Rectal smooth muscle tissue (tissue), 1 donor: ENCODE measurements at regions not wholly inside any gene's neighbourhood (a gene's known extent, or its start where the extent isn't known, plus 50 kb on each side); places are given as distances from the start of the nearest gene placed in this dataset.

Source experiments
- H3K27ac ChIP-seq: one replicate; pipeline ENCODE4 v1.7.0; 2013; ENCODE audit warnings: low read depth, low read length, inconsistent platforms
- H3K27me3 ChIP-seq: one replicate; pipeline ENCODE4 v1.7.0; 2013; ENCODE audit warnings: low read length; ENCODE audit not compliant: control insufficient read depth, insufficient read depth
- H3K36me3 ChIP-seq: one replicate; pipeline ENCODE4 v1.7.0; 2013; ENCODE audit warnings: low read length; ENCODE audit not compliant: control insufficient read depth, insufficient read depth
- H3K4me1 ChIP-seq: one replicate; pipeline ENCODE4 v1.7.0; 2013; ENCODE audit warnings: low read length; ENCODE audit not compliant: control insufficient read depth, insufficient read depth
- H3K4me3 ChIP-seq: one replicate; pipeline ENCODE4 v1.7.0; 2013; ENCODE audit warnings: low read length
- H3K9ac ChIP-seq: one replicate; pipeline ENCODE4 v1.7.0; 2013; ENCODE audit warnings: low read length

- no peaks in the 10 kb centered on the region for H3K36me3 ChIP-seq
- no peak overlapping the region for H3K4me3 ChIP-seq
- no peaks in the 10 kb centered on the region for H3K27me3 ChIP-seq
- H3K27ac ChIP-seq, result no peak overlapping the region
- no peaks in the 10 kb centered on the region for H3K4me1 ChIP-seq
- H3K9ac ChIP-seq, result no peak overlapping the region
Measured at GRCh38 chr13:99654076-99654475, 152.8 kb downstream of the TM9SF2 start.

GRCh38 chr13:99653526-99653925, 152.3 kb downstream of the TM9SF2 start:
- Histone ChIP-seq H3K9ac (no peak overlapping the region), H3K27me3 (no peaks in the 10 kb centered on the region), H3K4me3 (no peak overlapping the region), H3K4me1 (no peaks in the 10 kb centered on the region), H3K36me3 (no peaks in the 10 kb centered on the region), H3K27ac (no peak overlapping the region)

- H3K27me3 ChIP-seq, result no peaks in the 10 kb centered on the region
- no peaks in the 10 kb centered on the region for H3K4me1 ChIP-seq
- no peaks in the 10 kb centered on the region for H3K36me3 ChIP-seq
- no peak overlapping the region for H3K27ac ChIP-seq
- no peak overlapping the region for H3K4me3 ChIP-seq
- H3K9ac ChIP-seq, result no peak overlapping the region
Measured at GRCh38 chr13:99652901-99653300, 151.6 kb downstream of the TM9SF2 start.

- no peak overlapping the region for H3K9ac ChIP-seq
- no peak overlapping the region for H3K27ac ChIP-seq
- no peaks in the 10 kb centered on the region for H3K36me3 ChIP-seq
- no peaks in the 10 kb centered on the region for H3K4me1 ChIP-seq
- no peaks in the 10 kb centered on the region for H3K27me3 ChIP-seq
- H3K4me3 ChIP-seq, result no peak overlapping the region
Measured at GRCh38 chr13:99652141-99652540, 150.9 kb downstream of the TM9SF2 start.

- H3K27ac ChIP-seq, result no peak overlapping the region
- no peaks in the 10 kb centered on the region for H3K27me3 ChIP-seq
- H3K36me3 ChIP-seq, result no peaks in the 10 kb centered on the region
- no peak overlapping the region for H3K9ac ChIP-seq
- H3K4me1 ChIP-seq, result no peaks in the 10 kb centered on the region
- no peak overlapping the region for H3K4me3 ChIP-seq
Measured at GRCh38 chr13:99651016-99651415, 149.7 kb downstream of the TM9SF2 start.

GRCh38 chr13:99650410-99650809, 149.1 kb downstream of the TM9SF2 start:
- H3K27me3 ChIP-seq, result no peaks in the 10 kb centered on the region
- no peak overlapping the region for H3K4me3 ChIP-seq
- H3K4me1 ChIP-seq, result no peaks in the 10 kb centered on the region
- no peak overlapping the region for H3K27ac ChIP-seq
- H3K9ac ChIP-seq, result no peak overlapping the region
- H3K36me3 ChIP-seq, result no peaks in the 10 kb centered on the region

GRCh38 chr13:99648927-99649326, 147.7 kb downstream of the TM9SF2 start:
- no peak overlapping the region for H3K27ac ChIP-seq
- no peaks in the 10 kb centered on the region for H3K4me1 ChIP-seq
- H3K9ac ChIP-seq, result no peak overlapping the region
- no peaks in the 10 kb centered on the region for H3K36me3 ChIP-seq
- H3K27me3 ChIP-seq, result no peaks in the 10 kb centered on the region
- no peak overlapping the region for H3K4me3 ChIP-seq

- H3K27ac ChIP-seq, result no peak overlapping the region
- H3K27me3 ChIP-seq, result no peaks in the 10 kb centered on the region
- H3K36me3 ChIP-seq, result no peaks in the 10 kb centered on the region
- H3K4me3 ChIP-seq, result no peak overlapping the region
- H3K9ac ChIP-seq, result no peak overlapping the region
- no peaks in the 10 kb centered on the region for H3K4me1 ChIP-seq
Measured at GRCh38 chr13:99648066-99648665, 146.9 kb downstream of the TM9SF2 start.

- Histone ChIP-seq H3K9ac (no peak overlapping the region), H3K4me1 (no peaks in the 10 kb centered on the region), H3K4me3 (no peak overlapping the region), H3K27ac (no peak overlapping the region), H3K27me3 (no peaks in the 10 kb centered on the region), H3K36me3 (no peaks in the 10 kb centered on the region)
Measured at GRCh38 chr13:99647596-99647985, 146.3 kb downstream of the TM9SF2 start.

- Histone ChIP-seq H3K36me3 (no peaks in the 10 kb centered on the region), H3K27ac (no peak overlapping the region)
Measured at GRCh38 chr13:99646866-99647595, 145.8 kb downstream of the TM9SF2 start.

GRCh38 chr13:99642841-99643240, 141.6 kb downstream of the TM9SF2 start:
- Histone ChIP-seq H3K36me3 (no peaks in the 10 kb centered on the region), H3K9ac (no peak overlapping the region), H3K4me3 (no peak overlapping the region), H3K27me3 (no peaks in the 10 kb centered on the region), H3K27ac (no peak overlapping the region), H3K4me1 (no peaks in the 10 kb centered on the region)

More at GRCh38 chr13:99646866-99647595, 145.8 kb downstream of the TM9SF2 start:
- no peak overlapping the region for H3K9ac ChIP-seq
- H3K27me3 ChIP-seq, result no peaks in the 10 kb centered on the region
- no peak overlapping the region for H3K4me3 ChIP-seq
- no peaks in the 10 kb centered on the region for H3K4me1 ChIP-seq

- no peak overlapping the region for H3K9ac ChIP-seq
- no peaks in the 10 kb centered on the region for H3K36me3 ChIP-seq
- no peak overlapping the region for H3K4me3 ChIP-seq
- H3K27ac ChIP-seq, result no peak overlapping the region
- H3K4me1 ChIP-seq, result no peaks in the 10 kb centered on the region
- H3K27me3 ChIP-seq, result no peaks in the 10 kb centered on the region
Measured at GRCh38 chr13:99642006-99642405, 140.7 kb downstream of the TM9SF2 start.

- no peaks in the 10 kb centered on the region for H3K36me3 ChIP-seq
- H3K4me3 ChIP-seq, result no peak overlapping the region
- H3K27me3 ChIP-seq, result no peaks in the 10 kb centered on the region
- no peak overlapping the region for H3K27ac ChIP-seq
- H3K4me1 ChIP-seq, result no peaks in the 10 kb centered on the region
- H3K9ac ChIP-seq, result no peak overlapping the region
Measured at GRCh38 chr13:99640260-99640659, 139.0 kb downstream of the TM9SF2 start.
